HG02798 (cell line): ENCODE measurements at regions not wholly inside any gene's neighbourhood (a gene's known extent, or its start where the extent isn't known, plus 50 kb on each side); places are given as distances from the start of the nearest gene placed in this dataset.

Source experiments
- ATAC-seq: cut with Tn5 transposase; IDR thresholded peaks from one replicate; pipeline ENCODE4 v1.9.1; 2021; ENCODE audit warnings: mild to moderate bottlenecking; ENCODE audit not compliant: unreplicated experiment, poor library complexity

GRCh38 chr12:69091442-69092017 is 147.8 kb upstream of the CPSF6 start:
- ATAC-seq, result no peak

- no peak for ATAC-seq
Observed at GRCh38 chr12:69092137-69092536, 147.2 kb upstream of the CPSF6 start.

GRCh38 chr12:69094606-69095216 is 144.7 kb upstream of the CPSF6 start:
- no peak for ATAC-seq

GRCh38 chr12:69095765-69096477 is 143.4 kb upstream of the CPSF6 start:
- no peak for ATAC-seq

GRCh38 chr12:69096669-69097335 is 142.6 kb upstream of the CPSF6 start:
- ATAC-seq, result no peak

- ATAC-seq, result no peak
Observed at GRCh38 chr12:69097619-69098368, 141.6 kb upstream of the CPSF6 start.

- no peak for ATAC-seq
Observed at GRCh38 chr12:69099201-69099837, 140.1 kb upstream of the CPSF6 start.

GRCh38 chr12:69101505-69101904 is 137.9 kb upstream of the CPSF6 start:
- ATAC-seq, result no peak

- no peak for ATAC-seq
Observed at GRCh38 chr12:69102856-69103255, 136.5 kb upstream of the CPSF6 start.

- no peak for ATAC-seq
Observed at GRCh38 chr12:69105101-69105962, 134.0 kb upstream of the CPSF6 start.

- no peak for ATAC-seq
Observed at GRCh38 chr12:69106482-69107118, 132.8 kb upstream of the CPSF6 start.

- no peak for ATAC-seq
Observed at GRCh38 chr12:69107541-69107940, 131.8 kb upstream of the CPSF6 start.

GRCh38 chr12:69108037-69108436 is 131.3 kb upstream of the CPSF6 start:
- no peak for ATAC-seq

GRCh38 chr12:69112616-69113015 is 126.8 kb upstream of the CPSF6 start:
- ATAC-seq, result no peak

- no peak for ATAC-seq
Observed at GRCh38 chr12:69115099-69115498, 124.3 kb upstream of the CPSF6 start.

- ATAC-seq, result no peak
Observed at GRCh38 chr12:69115951-69116350, 123.4 kb upstream of the CPSF6 start.

GRCh38 chr12:69117566-69118266 is 121.7 kb upstream of the CPSF6 start:
- no peak for ATAC-seq

- ATAC-seq, result no peak
Observed at GRCh38 chr12:69118516-69118915, 120.9 kb upstream of the CPSF6 start.
